HG02943 (cell line): ENCODE measurements at regions not wholly inside any gene's neighbourhood (a gene's known extent, or its start where the extent isn't known, plus 50 kb on each side); places are given as distances from the start of the nearest gene placed in this dataset.

ENCODE experiments used
- ATAC-seq: cut with Tn5 transposase; IDR thresholded peaks from one replicate; pipeline ENCODE4 v1.9.1; 2021; ENCODE audit warnings: mild to moderate bottlenecking, low read depth, moderate library complexity; ENCODE audit not compliant: unreplicated experiment

DNA sequence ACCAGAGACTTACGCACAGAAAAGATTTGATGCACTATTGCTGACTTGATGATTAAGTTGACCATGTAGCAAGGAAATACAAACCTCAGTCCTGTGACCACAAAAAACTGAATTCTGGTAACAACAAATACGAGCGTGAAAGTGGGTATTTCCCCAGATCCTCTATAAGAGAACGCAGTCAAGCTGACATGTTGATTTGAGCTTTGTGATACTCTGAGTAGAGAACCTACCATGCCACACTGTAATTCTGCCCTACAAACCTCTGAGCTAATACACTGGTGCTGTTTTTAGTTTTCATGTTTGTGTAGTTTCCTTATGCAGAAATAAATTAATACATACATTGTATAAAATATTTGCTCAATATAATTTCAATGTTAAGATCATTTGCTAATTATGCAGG lies 565.6 kb upstream of the EPHA5 start:
- ATAC-seq: no peak

DNA sequence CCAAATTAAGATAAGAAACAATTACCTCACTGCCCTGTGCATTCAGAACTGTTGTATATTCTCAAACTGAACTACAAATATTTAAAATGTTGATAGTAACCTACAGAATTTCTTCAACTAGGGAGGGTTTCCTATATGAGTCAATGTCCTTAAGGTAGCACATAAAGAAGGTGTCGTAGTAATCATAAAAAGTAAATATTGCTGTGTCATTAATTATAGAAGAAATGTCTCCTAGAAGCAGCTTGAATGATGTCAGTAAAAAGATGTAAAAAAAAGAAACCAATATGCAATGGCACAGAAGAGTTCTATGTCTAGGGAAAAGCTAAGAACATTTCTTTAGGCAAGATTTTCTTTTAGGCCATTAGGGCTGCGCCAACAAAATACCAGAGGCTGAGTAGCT lies 559.6 kb upstream of the EPHA5 start:
- no peak for ATAC-seq

DNA sequence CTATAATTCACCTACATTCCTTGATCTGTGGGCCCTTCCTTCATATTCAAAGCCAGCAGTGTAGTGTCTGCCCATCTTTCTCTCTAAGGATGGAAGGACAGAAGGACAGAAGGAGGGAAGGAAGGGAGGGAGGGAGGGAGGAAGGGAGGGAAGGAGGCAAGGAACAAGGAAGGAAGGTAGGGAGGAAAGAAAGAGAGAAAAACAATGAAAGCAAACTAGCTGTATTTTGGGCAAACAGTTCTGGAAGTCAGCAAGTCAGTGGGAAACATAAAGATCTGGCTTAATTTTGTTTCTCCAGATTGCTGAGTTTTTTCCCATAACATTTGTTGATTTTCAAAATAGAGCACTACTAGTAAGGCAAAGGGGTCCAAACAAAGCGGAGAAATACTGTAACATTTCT lies 555.2 kb upstream of the EPHA5 start:
- no peak for ATAC-seq

DNA sequence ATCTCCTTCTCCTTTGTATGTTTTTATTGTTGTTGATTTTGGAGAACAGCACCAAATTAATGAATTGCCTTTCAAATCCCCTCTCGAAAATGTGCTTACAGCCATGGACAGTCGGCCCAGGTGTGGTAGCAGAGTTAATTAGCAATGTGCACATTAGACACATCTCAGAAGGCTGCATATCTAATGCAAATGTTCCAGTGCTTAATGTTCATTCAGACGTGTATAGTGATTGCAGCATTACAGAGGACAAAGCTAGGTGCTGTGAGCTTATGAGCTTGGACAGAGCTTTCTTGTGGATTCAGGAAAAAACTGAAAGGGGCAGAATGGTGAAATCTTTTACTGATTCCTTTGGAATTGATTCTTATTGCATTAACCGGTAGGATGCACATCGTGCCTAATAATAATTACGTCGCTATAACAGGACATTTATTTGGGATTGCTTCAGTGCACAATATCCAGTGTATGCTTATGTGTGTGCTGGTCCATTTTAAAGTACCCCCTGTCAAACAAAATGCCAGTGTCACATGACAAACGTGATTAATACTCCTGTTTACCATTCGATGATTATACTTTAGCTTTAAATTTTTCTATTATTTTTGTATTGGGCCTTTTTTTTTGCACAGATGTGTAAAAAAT lies 552.9 kb upstream of the EPHA5 start:
- no peak for ATAC-seq

DNA sequence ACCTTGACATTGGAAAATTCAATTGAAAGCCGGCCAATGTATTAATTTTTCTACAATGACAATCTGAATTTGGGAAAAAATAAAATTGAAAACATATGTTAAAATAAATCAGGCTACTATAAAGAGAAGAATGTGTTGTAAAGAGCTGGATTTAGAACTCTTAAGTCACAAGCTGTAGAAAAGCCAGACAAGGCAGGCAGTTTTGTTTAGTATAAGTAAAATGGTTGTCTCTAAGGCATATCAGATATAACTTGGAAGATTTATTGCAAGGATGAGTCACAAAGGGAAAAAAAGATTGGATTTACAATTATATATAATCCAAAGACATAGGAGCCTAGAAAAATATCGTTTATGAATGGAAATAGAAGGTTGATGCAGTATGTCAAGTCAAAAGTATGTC lies 549.1 kb upstream of the EPHA5 start:
- ATAC-seq: no peak

DNA sequence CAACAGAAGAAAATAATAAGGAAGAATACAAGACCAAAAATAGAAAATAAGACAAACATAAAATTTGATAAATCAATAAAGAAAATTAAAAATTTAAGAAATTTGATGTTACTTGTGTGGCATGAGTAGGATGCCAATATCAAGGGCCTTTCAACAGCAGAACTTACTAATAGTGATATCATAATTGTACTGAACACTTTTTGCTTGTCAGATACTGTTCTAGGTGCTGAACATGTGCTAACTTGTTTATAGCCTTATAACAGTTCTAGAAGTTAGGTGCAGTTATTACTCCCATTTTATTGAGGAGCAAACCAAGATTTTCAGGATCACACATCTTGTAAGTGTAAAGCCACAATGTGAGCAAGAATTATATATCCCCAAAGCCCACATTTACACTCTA lies 546.0 kb upstream of the EPHA5 start:
- no peak for ATAC-seq

DNA sequence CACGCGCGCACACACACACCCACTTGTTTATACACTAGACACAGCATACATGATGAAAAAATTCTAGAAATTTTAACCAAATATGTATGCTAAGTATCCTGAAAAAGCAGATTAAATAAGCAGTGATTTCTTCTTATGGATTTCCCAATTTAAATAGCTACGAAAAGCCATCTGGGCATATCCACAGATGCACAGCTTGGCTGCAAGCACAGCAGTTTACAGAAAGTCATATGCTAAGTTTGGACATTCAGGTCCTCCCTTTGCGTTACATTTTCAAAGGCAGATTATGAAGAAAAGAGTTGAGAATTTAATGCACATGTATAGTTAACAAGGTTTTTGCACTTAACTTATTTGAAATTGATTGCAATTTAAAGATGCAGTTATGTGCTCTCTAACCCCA lies 542.2 kb upstream of the EPHA5 start:
- no peak for ATAC-seq

DNA sequence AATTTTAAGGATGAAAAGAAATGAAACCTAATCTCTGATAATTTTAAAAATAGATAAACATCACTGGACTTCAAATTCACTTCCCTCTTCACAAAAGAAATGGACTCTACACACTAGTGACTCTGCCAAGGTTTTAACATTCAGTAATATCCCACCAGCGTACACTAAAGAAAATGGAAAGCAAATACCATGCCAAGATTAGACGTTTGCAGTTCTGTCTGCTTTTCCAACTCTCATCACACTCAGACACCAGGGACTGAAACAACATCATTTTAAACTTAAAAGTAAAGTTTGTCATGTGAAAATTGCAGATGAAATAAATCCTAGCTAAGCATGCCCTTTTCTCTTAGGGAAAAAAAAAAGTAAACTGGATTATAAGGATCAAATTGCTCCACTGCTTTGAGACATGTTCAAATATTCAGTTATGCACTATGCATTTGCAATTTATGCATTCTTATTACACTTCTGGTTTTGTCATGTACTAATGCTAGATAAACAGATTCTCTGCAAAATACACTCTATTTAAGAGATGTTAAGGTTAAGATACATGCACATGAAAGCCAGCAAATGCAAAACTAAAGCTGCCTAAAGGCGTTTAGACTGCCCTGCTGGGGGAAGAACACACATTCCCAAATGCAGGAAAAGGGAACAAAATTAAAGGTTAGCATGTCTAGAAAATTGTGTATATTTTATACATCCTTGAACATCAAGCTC lies 534.4 kb upstream of the EPHA5 start:
- no peak for ATAC-seq

DNA sequence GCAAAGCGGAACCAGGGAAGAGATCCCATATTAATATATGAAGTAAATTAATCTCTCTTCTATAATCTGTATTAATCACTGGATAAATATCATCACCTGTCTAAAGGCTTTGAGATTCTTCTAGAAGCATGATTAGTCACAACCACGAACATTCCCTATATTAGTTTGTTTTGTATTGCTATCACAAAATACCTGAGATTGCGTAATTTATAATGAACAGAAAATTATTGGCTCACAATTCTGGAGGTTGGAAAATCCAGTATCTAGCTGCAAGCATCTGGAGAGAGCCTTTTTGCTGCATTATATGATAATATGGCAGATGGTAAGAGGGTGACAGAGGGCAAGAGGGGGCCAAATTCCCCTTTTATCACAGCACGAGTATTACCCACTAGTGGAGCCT lies 532.6 kb upstream of the EPHA5 start:
- ATAC-seq: no peak

DNA sequence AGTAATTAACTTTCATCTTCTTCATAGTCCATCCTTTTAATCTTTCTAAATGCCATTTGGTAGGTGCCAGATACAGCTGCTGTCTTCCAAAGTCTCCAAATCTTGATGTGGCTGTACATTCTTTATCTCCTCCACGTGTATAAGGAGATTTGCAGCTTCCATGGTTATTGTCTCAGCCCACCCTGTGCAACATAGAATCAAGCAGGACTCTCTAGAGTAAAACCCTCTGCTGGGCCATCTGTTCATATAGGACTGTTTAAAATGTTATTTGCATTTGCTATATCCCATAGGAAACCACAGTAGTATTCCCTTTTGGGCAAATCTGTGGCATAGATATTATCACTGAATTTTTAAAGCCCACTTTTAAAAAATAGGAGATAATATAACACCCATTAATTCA lies 527.2 kb upstream of the EPHA5 start:
- no peak for ATAC-seq

DNA sequence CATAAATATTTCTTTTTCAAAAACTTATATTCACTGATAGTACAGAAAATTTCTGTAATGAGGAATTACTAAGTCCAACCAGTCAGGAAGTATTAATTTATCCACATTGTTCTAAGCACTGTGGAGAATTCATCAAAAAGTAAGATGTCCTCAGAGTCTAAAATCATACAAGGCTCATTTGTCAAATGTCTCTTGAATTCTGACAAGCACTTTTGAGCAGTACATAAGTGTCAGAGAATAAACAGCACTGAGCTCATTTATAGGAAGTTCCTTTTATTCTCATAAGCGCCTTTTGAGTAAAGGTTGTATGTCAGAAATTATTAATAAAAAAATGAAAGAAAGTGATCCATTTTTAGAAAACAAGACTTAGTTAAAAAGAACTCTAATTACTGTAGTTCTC lies 523.2 kb upstream of the EPHA5 start:
- ATAC-seq: no peak

DNA sequence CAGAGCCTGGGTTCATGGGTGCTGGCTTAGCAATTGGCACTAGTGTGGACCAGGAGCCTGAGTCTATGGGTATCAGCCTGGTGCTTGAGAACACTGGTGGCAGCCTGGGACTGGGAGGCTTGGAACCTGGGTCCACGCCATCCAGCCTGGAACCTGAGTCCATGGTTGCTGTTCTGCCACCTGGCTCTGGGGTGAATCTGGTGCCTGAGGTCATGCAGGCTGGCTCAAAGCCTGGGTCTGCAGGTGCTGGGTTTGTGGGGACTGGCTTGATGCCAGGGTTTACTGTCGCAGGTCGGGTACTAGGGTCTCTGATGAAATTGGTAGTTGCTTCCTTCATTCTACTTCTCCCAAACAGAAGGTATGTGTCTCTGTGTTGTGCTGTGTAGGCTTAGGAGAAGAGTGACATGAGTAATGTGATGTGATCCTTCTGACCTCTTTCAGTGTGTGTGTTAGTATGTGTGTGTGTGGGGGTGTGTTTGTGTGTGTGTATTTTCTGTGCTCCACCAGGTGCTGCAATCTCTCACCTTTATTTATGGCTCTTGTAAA lies 517.0 kb upstream of the EPHA5 start:
- ATAC-seq: no peak

DNA sequence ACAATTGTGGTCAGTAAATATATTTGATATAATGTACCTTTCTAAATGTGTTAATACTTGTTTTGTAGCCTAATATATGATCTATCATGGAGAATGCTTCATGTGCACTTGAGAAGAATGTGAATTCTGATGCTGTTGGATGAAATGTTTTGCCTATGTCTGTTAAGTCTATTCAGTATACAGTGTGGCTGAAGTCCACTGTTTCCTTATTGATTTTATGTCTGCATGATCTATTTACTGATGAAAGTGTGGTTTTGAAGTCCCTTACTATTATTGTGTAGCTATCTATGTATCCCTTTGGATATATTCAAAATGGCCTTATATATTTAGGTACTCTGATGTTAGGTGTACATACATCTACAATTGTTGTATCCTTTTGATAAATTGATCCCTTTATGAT lies 515.8 kb upstream of the EPHA5 start:
- ATAC-seq: no peak

DNA sequence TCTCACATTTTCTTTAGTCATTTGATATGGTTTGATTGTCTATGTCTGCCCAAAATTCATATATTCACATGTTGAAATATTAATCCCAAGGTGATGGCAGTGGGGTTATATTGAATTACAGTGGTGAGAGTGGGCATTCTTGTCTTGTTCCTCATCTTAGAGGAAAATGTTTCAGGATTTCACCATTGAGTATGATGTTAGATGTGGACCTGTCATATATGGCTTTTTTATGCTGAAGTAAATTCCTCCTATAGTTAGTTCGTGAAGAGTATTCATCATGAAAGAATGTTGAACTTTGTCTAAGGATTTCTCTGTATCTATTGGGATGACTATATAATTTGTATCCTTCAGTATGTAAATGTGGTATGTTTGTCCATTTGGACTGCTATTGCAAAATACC lies 512.3 kb upstream of the EPHA5 start:
- ATAC-seq: no peak

DNA sequence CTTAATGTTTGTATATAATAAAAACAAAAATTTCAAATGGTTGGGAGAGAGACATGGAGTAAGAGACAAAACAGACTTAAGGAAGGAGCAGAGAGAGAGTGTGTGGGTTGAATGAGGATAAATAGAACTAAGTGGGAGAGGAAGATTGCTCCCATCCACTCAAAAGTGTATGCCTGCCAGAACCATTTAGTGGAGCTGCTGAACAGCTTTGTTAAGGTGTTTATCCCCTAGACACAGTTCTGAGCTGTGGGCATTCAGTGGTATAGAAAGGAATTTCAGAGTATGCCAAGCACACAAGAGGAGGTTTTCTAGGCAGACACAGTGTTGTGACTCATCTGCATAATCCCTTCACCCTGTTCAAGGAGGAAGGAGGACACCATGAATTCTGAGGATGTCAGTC lies 508.6 kb upstream of the EPHA5 start:
- no peak for ATAC-seq

DNA sequence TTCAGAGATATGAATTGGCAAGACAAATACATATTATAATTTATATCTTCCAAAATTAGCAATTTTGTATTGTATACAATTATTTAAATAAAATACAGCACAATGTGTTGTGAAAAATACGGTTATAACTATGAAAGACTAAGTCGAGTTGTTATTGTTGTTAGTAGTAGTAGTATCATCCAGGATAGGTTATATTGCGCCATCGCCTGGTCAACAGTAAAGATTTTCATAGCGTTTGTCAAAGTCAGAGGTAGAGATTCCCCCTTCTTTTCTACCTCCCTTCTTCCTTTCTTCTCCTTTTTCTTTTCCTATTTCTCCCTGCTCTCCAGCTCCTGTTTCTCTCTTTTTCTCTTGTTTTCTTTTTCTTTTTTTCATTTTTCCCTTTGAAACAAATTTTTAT lies 499.1 kb upstream of the EPHA5 start:
- no peak for ATAC-seq

DNA sequence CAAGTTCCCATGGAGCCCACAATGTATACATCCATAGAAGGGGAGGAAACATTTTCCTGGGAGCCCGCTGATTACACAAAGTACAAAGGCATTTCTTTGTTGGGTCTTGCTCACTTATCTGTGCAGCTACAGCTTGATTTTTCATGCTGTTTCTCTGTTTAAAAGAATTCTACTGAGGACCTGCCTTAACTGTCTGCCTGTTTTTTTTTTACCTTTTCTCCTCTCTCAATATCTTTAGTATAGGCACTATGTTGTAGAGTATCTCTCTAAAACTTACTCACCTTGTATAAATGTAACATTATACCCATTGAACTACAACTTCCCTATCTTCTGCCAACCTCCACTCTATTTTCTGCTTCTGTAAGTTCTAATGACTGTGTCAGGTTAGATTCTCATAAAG lies 494.6 kb upstream of the EPHA5 start:
- ATAC-seq: no peak

DNA sequence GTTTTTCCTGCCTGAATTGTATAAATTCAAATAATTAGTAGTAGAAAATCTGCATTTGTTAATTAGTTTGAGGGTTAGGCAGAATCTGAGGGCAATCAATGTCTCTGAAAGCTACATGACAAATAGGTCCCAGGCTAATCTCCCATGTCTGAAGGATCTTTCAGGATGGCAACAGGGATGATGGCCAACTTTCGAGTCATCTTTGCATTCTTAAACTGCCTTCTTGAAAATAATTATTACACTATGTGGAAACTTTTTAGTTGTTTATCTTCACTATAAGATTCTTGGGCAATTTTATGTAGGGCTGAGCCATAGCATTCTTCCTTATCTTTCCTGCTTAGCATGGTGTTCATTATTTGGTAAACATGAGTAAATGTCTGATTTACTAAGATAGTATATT lies 490.3 kb upstream of the EPHA5 start:
- no peak for ATAC-seq

DNA sequence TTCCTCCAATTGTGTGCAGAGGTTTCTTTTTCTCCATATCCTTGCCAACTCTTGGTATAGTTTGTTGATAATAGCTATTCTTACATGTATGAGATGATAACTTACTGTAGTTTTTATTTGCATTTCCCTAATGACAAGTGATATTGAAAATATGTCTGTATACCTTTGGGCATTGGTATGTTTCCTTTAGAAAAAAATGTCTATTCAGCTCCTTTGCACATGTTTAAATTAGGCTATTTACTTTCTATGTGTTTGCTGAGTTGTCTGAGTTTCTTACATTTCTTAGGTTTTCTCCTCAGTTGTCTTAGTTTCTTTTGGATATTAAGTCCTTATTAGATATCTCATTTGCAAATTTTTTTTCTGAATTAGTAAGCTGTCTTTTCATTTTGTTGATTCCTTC lies 487.3 kb upstream of the EPHA5 start:
- ATAC-seq: no peak

DNA sequence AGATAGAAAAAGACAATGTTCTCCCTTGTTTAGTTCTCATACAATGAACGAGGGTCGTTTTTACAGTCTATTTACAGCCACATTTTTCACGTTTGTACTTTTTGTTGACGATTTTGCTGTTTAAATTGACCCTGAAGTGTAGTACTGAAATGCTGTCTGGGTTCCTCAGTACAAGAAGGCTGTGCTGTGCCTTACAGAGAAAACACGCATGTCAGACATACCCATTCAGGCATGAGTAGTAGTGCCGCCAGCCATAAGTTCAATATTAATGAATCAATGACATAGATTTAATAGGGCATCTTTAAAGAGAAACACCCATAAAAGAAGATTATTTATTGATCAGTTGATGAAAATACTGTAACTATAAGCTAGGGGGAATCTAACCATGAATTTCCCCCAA lies 459.8 kb upstream of the EPHA5 start:
- ATAC-seq: no peak

DNA sequence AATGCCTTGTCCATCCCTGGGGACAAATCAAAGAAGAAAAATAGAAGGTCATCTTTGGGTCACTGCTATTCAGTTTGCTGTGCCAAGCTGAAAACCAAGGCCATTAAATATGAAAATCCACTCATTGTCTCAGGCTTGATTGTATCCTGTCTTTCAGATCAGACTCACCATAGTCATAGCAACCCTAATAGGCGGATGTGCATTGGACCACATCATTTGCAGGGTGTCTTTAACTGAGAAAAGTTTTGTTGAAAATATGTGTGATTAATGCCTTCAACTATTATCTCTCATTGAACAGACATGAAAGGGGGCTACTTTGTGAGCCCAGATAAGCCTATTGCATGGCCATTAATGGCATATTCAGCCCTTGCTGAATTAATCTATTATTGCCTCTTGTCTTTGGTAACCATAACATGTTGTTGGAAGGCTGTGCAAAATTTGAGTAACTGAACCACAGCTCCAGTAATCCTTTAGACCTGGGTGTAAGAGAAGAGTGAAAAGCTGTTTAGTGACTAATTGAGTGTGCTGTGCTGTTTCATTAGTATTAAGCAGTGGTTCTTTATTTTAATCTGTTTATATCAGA lies 453.6 kb upstream of the EPHA5 start:
- ATAC-seq: no peak

DNA sequence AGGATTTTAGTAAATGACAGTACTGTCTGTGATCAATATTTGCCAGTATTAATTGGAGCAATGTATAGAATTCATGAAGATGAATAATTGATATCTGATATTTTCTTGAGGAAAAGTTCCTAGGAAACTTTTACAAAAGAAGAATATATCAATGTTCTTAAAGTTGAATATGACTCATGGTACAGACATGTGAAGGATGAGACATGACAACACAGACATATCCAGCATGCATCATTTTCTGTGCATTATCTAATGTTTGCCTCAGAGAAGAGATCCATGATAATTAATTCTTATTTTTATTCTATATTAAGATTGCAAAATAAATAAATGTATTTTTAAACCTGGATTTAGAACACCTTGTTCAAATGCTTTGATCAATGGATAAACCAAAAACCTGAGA lies 452.9 kb upstream of the EPHA5 start:
- no peak for ATAC-seq
